Mesendoderm (in vitro differentiated cells): ENCODE measurements at regions not wholly inside any gene's neighbourhood (a gene's known extent, or its start where the extent isn't known, plus 50 kb on each side); places are given as distances from the start of the nearest gene placed in this dataset.

Source experiments
- DNase-seq: peaks from one replicate; pipeline ENCODE4 v3.0.0; 2013
- H2AK5ac ChIP-seq: 2 replicates; pipeline ENCODE4 v1.6.1; 2013; ENCODE audit warnings: low read length, inconsistent platforms
- H2BK120ac ChIP-seq: 2 replicates; pipeline ENCODE4 v1.6.1; 2013; ENCODE audit warnings: low read depth, mild to moderate bottlenecking, low read length, moderate library complexity, mixed read lengths
- H2BK15ac ChIP-seq: replicated peaks from 2 replicates; pipeline ENCODE4 v1.6.1; 2013; ENCODE audit warnings: low read depth, mild to moderate bottlenecking, moderate library complexity
- H2BK5ac ChIP-seq: 2 replicates; pipeline ENCODE4 v1.6.1; 2013; ENCODE audit warnings: low read length, inconsistent platforms
- H3K18ac ChIP-seq: 2 replicates; pipeline ENCODE4 v1.6.1; 2013; ENCODE audit warnings: mild to moderate bottlenecking, low read length, mixed read lengths
- H3K23ac ChIP-seq: one replicate; pipeline ENCODE4 v1.6.1; 2013; ENCODE audit warnings: low read length
- H3K27ac ChIP-seq: 2 replicates; pipeline ENCODE4 v1.5.1; 2013; ENCODE audit warnings: low read depth, mild to moderate bottlenecking, inconsistent platforms, low read length, moderate library complexity
- H3K27me3 ChIP-seq: 2 replicates; pipeline ENCODE4 v1.6.1; 2013; ENCODE audit warnings: low read length, control low read depth, mild to moderate bottlenecking, inconsistent platforms; ENCODE audit not compliant: insufficient read depth, poor library complexity
- H3K36me3 ChIP-seq: 2 replicates; pipeline ENCODE4 v1.6.1; 2013; ENCODE audit warnings: low read length, inconsistent platforms; ENCODE audit not compliant: control insufficient read depth, insufficient read depth
- H3K4ac ChIP-seq: one replicate; pipeline ENCODE4 v1.6.1; 2013; ENCODE audit warnings: low read depth, mild to moderate bottlenecking, low read length, moderate library complexity
- H3K4me1 ChIP-seq: 2 replicates; pipeline ENCODE4 v1.6.1; 2013; ENCODE audit warnings: low read depth, low read length, inconsistent platforms; ENCODE audit not compliant: control insufficient read depth
- H3K4me2 ChIP-seq: 2 replicates; pipeline ENCODE4 v1.6.1; 2013; ENCODE audit warnings: low read length
- H3K4me3 ChIP-seq: 2 replicates; pipeline ENCODE4 v1.5.1; 2013; ENCODE audit warnings: mild to moderate bottlenecking, low read length
- H3K56ac ChIP-seq: one replicate; pipeline ENCODE4 v1.6.1; 2013; ENCODE audit warnings: low read length
- H3K79me1 ChIP-seq: 2 replicates; pipeline ENCODE4 v1.6.1; 2013; ENCODE audit warnings: low read length, inconsistent platforms
- H3K79me2 ChIP-seq: 2 replicates; pipeline ENCODE4 v1.6.1; 2013; ENCODE audit warnings: mild to moderate bottlenecking, low read length; ENCODE audit not compliant: control insufficient read depth, insufficient read depth
- H3K9ac ChIP-seq: 2 replicates; pipeline ENCODE4 v1.6.1; 2013; ENCODE audit warnings: low read length, inconsistent platforms
- H4K5ac ChIP-seq: one replicate; pipeline ENCODE4 v1.6.1; 2013; ENCODE audit warnings: low read length
- H4K8ac ChIP-seq: one replicate; pipeline ENCODE4 v1.6.1; 2013; ENCODE audit warnings: low read depth, mild to moderate bottlenecking, control low read depth, low read length, moderate library complexity
- WGBS: extraction: QIAGEN DNeasy Blood & Tissue Kit; methylation state at CpG from one replicate; pipeline ENCODE4 v1.1.7; 2013; ENCODE audit warnings: low lambda C conversion rate, missing lambda C conversion rate; ENCODE audit not compliant: insufficient coverage; ENCODE audit errors: extremely low coverage; 5-methylcytosine and 5-hydroxymethylcytosine counted together

DNA sequence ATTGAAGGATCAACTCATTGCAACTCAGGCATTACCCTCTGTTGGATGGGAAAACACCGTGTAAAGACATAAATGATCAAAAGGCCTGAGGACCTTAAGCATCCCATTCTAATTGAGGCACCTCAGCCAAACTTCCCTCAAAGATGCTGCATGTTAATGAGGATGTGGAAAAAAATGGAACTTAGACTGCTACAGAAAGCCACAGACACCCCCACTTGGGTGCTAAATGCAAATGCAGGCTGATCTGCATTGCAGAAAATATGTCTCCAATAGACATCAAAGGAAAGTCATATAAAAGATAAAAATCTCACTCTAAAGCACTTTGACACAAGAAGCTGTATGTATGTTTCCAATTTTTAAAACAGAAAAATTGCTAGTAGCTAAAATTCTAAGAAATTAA, 504.7 kb downstream of the KCNJ3 start:
- Histone ChIP-seq H3K4ac (no peak overlapping the region), H3K56ac (no peak overlapping the region), H3K36me3 (no peaks in the 10 kb centered on the region), H2AK5ac (no peak overlapping the region), H3K27ac (no peak overlapping the region), H3K79me1 (no peaks in the 10 kb centered on the region), H4K5ac (no peak overlapping the region), H3K23ac (no peak overlapping the region), H3K4me2 (no peak overlapping the region), H2BK120ac (no peak overlapping the region), H2BK15ac (no peak overlapping the region), H3K27me3 (no peaks in the 10 kb centered on the region), H3K4me3 (no peak overlapping the region), H3K4me1 (peaks cover 3% of the 10 kb centered on the region), H2BK5ac (no peak overlapping the region), H3K9ac (no peak overlapping the region), H4K8ac (no peak overlapping the region), H3K18ac (no peak overlapping the region), H3K79me2 (no peaks in the 10 kb centered on the region)
- DNase-seq, result peak; percentile 18
- WGBS, result no CpG with 5 or more reads among the region's 1 CpG

- Histone ChIP-seq H2BK15ac (no peak overlapping the region), H3K23ac (no peak overlapping the region), H3K4ac (no peak overlapping the region), H2BK5ac (no peak overlapping the region), H3K4me3 (no peak overlapping the region), H3K36me3 (no peaks in the 10 kb centered on the region), H3K79me1 (no peaks in the 10 kb centered on the region), H3K27me3 (no peaks in the 10 kb centered on the region), H3K4me1 (peaks cover 3% of the 10 kb centered on the region), H3K18ac (no peak overlapping the region), H2BK120ac (no peak overlapping the region), H4K8ac (no peak overlapping the region), H3K56ac (no peak overlapping the region), H3K9ac (no peak overlapping the region), H2AK5ac (no peak overlapping the region), H3K27ac (no peak overlapping the region), H4K5ac (no peak overlapping the region), H3K79me2 (no peaks in the 10 kb centered on the region), H3K4me2 (no peak overlapping the region)
- DNase-seq, result no peak
These were observed 502.3 kb downstream of the KCNJ3 start for GRCh38 chr2:155200753-155201152.

DNA sequence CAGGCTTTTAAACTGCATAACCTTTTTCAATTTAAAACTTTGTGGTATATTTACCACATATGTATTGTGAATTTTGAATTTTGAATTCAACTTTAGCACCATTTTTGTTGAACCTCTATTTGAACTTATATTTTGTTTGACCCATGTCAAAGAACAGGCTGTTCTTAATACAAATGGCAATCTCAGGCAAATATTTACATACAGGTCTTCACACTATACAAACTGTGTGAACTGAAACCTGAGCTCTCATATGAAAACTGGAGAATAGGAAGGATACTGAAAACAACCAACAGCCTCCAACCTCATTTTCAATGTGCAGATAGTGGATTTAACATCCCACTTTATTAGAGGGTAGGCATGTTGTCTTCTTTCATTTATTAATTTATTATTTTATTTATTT, 491.8 kb downstream of the KCNJ3 start:
- Histone ChIP-seq H2BK15ac (no peak overlapping the region), H3K23ac (no peak overlapping the region), H3K79me1 (no peaks in the 10 kb centered on the region), H3K56ac (no peak overlapping the region), H3K4ac (no peak overlapping the region), H3K27me3 (no peaks in the 10 kb centered on the region), H2BK5ac (no peak overlapping the region), H3K4me3 (no peak overlapping the region), H3K4me1 (no peaks in the 10 kb centered on the region), H3K27ac (no peak overlapping the region), H4K8ac (no peak overlapping the region), H3K36me3 (no peaks in the 10 kb centered on the region), H2BK120ac (no peak overlapping the region), H3K18ac (no peak overlapping the region), H3K9ac (no peak overlapping the region), H3K4me2 (no peak overlapping the region), H4K5ac (no peak overlapping the region), H3K79me2 (no peaks in the 10 kb centered on the region), H2AK5ac (no peak overlapping the region)
- no peak for DNase-seq

DNA sequence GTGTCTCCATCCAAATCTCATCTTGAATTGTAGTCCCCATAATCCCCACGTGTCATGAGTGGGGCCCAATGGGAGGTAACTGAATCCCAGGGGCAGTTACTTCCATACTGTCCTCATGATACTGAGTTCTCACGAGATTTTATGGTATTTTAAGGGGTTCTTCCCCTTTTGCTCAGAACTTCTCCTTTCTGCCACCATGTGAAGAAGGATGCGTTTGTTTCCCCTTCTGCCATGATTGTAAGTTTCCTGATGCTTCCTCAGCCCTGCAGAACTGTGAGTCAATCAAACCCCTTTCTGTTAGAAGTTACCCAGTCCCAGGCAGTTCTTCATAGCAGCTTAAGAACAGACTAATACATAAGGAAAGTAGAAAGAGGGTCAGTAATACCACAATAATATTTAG, 480.4 kb downstream of the KCNJ3 start:
- H4K5ac ChIP-seq, result no peak overlapping the region
- no peaks in the 10 kb centered on the region for H3K36me3 ChIP-seq
- H2BK5ac ChIP-seq, result no peak overlapping the region
- H3K4me3 ChIP-seq, result no peak overlapping the region
- H4K8ac ChIP-seq, result no peak overlapping the region
- H3K4ac ChIP-seq, result no peak overlapping the region
- no peak overlapping the region for H3K9ac ChIP-seq
- no peak overlapping the region for H3K18ac ChIP-seq
- H2BK120ac ChIP-seq, result no peak overlapping the region
- DNase-seq, result no peak
- no peak overlapping the region for H3K4me2 ChIP-seq
- H3K4me1 ChIP-seq, result peaks cover 2% of the 10 kb centered on the region
- H3K56ac ChIP-seq, result no peak overlapping the region
- H2AK5ac ChIP-seq, result no peak overlapping the region
- H3K79me2 ChIP-seq, result no peaks in the 10 kb centered on the region
- no peak overlapping the region for H3K23ac ChIP-seq
- no CpG with 5 or more reads among the region's 3 CpGs for WGBS
- H3K79me1 ChIP-seq, result no peaks in the 10 kb centered on the region
- H2BK15ac ChIP-seq, result no peak overlapping the region
- H3K27me3 ChIP-seq, result no peaks in the 10 kb centered on the region
- H3K27ac ChIP-seq, result no peak overlapping the region

- Histone ChIP-seq H3K79me1 (no peaks in the 10 kb centered on the region), H3K36me3 (no peaks in the 10 kb centered on the region), H3K4me3 (no peak overlapping the region), H3K27me3 (no peaks in the 10 kb centered on the region), H3K4me2 (no peak overlapping the region), H3K23ac (no peak overlapping the region), H3K18ac (no peak overlapping the region), H3K4me1 (no peaks in the 10 kb centered on the region), H3K4ac (no peak overlapping the region), H2AK5ac (no peak overlapping the region), H2BK5ac (no peak overlapping the region), H2BK120ac (no peak overlapping the region), H3K56ac (no peak overlapping the region), H2BK15ac (no peak overlapping the region), H4K5ac (no peak overlapping the region), H3K9ac (no peak overlapping the region), H4K8ac (no peak overlapping the region), H3K27ac (no peak overlapping the region), H3K79me2 (no peaks in the 10 kb centered on the region)
- no CpG with 5 or more reads among the region's 1 CpG for WGBS
- DNase-seq, result no peak
These were observed 477.9 kb downstream of the KCNJ3 start for GRCh38 chr2:155176345-155176744.

DNA sequence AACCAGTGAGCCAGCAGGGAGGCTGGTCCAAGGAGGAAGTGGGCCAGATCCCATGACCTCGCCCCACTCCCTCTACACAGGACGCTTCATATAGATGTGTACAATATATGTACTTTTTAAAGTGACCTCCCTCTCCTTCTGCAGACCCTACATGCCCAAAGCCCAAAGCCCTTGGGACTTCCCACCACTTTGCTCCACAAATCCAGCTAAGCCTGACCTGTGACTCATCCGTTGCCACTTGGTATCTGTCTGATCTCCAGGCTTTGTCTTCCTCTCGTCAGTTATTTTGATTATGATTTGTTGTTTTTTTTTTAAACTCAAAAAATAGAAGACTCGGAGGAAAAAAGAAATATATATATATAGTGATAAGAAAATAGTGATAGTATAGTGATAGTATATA, 470.8 kb downstream of the KCNJ3 start:
- WGBS, result 100% methylated on average over 1 of the region's 5 CpGs
- H3K18ac ChIP-seq, result no peak overlapping the region
- H3K27ac ChIP-seq, result no peak overlapping the region

More for the DNA sequence above, 470.8 kb downstream of the KCNJ3 start:
- no peak overlapping the region for H3K4ac ChIP-seq
- H3K56ac ChIP-seq, result no peak overlapping the region
- H3K23ac ChIP-seq, result no peak overlapping the region
- DNase-seq, result peak; percentile 22
- H2BK15ac ChIP-seq, result no peak overlapping the region
- H3K79me1 ChIP-seq, result no peaks in the 10 kb centered on the region
- H4K8ac ChIP-seq, result no peak overlapping the region
- H2BK5ac ChIP-seq, result no peak overlapping the region
- no peak overlapping the region for H2AK5ac ChIP-seq
- H4K5ac ChIP-seq, result no peak overlapping the region
- no peak overlapping the region for H3K4me2 ChIP-seq
- H3K79me2 ChIP-seq, result no peaks in the 10 kb centered on the region
- H3K9ac ChIP-seq, result no peak overlapping the region
- no peaks in the 10 kb centered on the region for H3K27me3 ChIP-seq
- no peaks in the 10 kb centered on the region for H3K4me1 ChIP-seq
- no peaks in the 10 kb centered on the region for H3K36me3 ChIP-seq
- no peak overlapping the region for H3K4me3 ChIP-seq
- no peak overlapping the region for H2BK120ac ChIP-seq
